ENCODE measurements at regions not wholly inside any gene's neighbourhood (a gene's known extent, or its start where the extent isn't known, plus 50 kb on each side); places are given as distances from the start of the nearest gene placed in this dataset.

- H3K27ac ChIP-seq, result no peak overlapping the region
- peaks cover 0 to 4% of the 10 kb centered on the region in 2 donors for H3K36me3 ChIP-seq
- H3K4me3 ChIP-seq, result no peak overlapping the region
- no peak for DNase-seq
- H3K4me1 ChIP-seq, result no peaks in the 10 kb centered on the region
- ATAC-seq, result no peak
- TF ChIP-seq CTCF (IDR thresholded peaks at IDR 0.05 in 4 of 5, conservative IDR thresholded peaks at IDR 0.05 in 1 of 5) (no peak), POLR2A (IDR thresholded peaks at IDR 0.05) (no peak)
- no peaks in the 10 kb centered on the region for H3K27me3 ChIP-seq
- H3K9me3 ChIP-seq, result no peaks in the 10 kb centered on the region
- intact Hi-C loops (cut with DNase I; ENCODE audit: low total_unique reads), result no loop called here
- in situ Hi-C loops (cut with MboI; ENCODE audit: low sequenced_read_pairs in 4 of 4), result loop anchor here in 1 of 4 donors (10.0 kb wide), 1 partner anchor 1172 kb away; no protein-coding TSS in a partner anchor
Measured at GRCh38 chr4:123092586-123092985, 170.2 kb upstream of the NUDT6 start.

GRCh38 chr4:123093236-123093635, 170.8 kb upstream of the NUDT6 start:
- Histone ChIP-seq H3K27ac (no peak overlapping the region), H3K36me3 (peaks cover 0 to 4% of the 10 kb centered on the region in 2 donors), H3K4me3 (no peak overlapping the region), H3K9me3 (no peaks in the 10 kb centered on the region), H3K4me1 (no peaks in the 10 kb centered on the region), H3K27me3 (no peaks in the 10 kb centered on the region)
- no peak for ATAC-seq
- no peak for DNase-seq
- no peak for TF ChIP-seq CTCF (IDR thresholded peaks at IDR 0.05 in 4 of 5, conservative IDR thresholded peaks at IDR 0.05 in 1 of 5)
- no peak for TF ChIP-seq POLR2A (IDR thresholded peaks at IDR 0.05)
- intact Hi-C loops (cut with DNase I; ENCODE audit: low total_unique reads), result no loop called here
- in situ Hi-C loops (cut with MboI; ENCODE audit: low sequenced_read_pairs in 4 of 4), result loop anchor here in 1 of 4 donors (10.0 kb wide), 1 partner anchor 1172 kb away; no protein-coding TSS in a partner anchor

GRCh38 chr4:123096038-123096437, 173.6 kb upstream of the NUDT6 start:
- H3K36me3 ChIP-seq, result peaks cover 0 to 1% of the 10 kb centered on the region in 2 donors
- intact Hi-C loops (cut with DNase I; ENCODE audit: low total_unique reads), result no loop called here
- TF ChIP-seq POLR2A (IDR thresholded peaks at IDR 0.05), result no peak
- TF ChIP-seq CTCF (IDR thresholded peaks at IDR 0.05 in 4 of 5, conservative IDR thresholded peaks at IDR 0.05 in 1 of 5), result no peak
- no peak for ATAC-seq
- no peaks in the 10 kb centered on the region for H3K9me3 ChIP-seq
- in situ Hi-C loops (cut with MboI; ENCODE audit: low sequenced_read_pairs in 4 of 4), result loop anchor here in 1 of 4 donors (10.0 kb wide), 1 partner anchor 1169 kb away; no protein-coding TSS in a partner anchor
- no peak for DNase-seq
- H3K27me3 ChIP-seq, result no peaks in the 10 kb centered on the region
- H3K4me1 ChIP-seq, result no peaks in the 10 kb centered on the region
- H3K27ac ChIP-seq, result no peak overlapping the region
- no peak overlapping the region for H3K4me3 ChIP-seq

- no peaks in the 10 kb centered on the region for H3K9me3 ChIP-seq
- ATAC-seq (peak in 1 of 2 donors; percentile 78), DNase-seq (no peak)
- H3K27me3 ChIP-seq, result no peaks in the 10 kb centered on the region
- H3K4me1 ChIP-seq, result peaks cover 0 to 3% of the 10 kb centered on the region in 2 donors
- intact Hi-C loops (cut with DNase I; ENCODE audit: low total_unique reads), result loop anchor here (1.0 to 5.0 kb wide), 4 partner anchors 459 to 1219 kb away; no protein-coding TSS in a partner anchor
- no peak overlapping the region for H3K4me3 ChIP-seq
- in situ Hi-C loops (cut with MboI; ENCODE audit: low sequenced_read_pairs in 4 of 4), result loop anchor here in 3 of 4 donors (10.0 to 25.0 kb wide), 2 partner anchors 1009 to 1162 kb away; no protein-coding TSS in a partner anchor
- no peak overlapping the region for H3K27ac ChIP-seq
- no peaks in the 10 kb centered on the region for H3K36me3 ChIP-seq
- TF ChIP-seq CTCF (IDR thresholded peaks at IDR 0.05 in 4 of 5, conservative IDR thresholded peaks at IDR 0.05 in 1 of 5) (peak; percentile 47 to 75 (median 67)), POLR2A (IDR thresholded peaks at IDR 0.05) (no peak)
Measured at GRCh38 chr4:123102897-123103471, 180.6 kb upstream of the NUDT6 start.

All from gastrocnemius medialis (tissue), 4 donors.